Left lung (tissue), 4 donors: ENCODE measurements at regions not wholly inside any gene's neighbourhood (a gene's known extent, or its start where the extent isn't known, plus 50 kb on each side); places are given as distances from the start of the nearest gene placed in this dataset.
"Not testable (repeated sequence)": the region's sequence is repeated elsewhere in the genome, so short reads cannot be mapped to it uniquely, and the experiment has no call there.

Experiments
- ATAC-seq: fragments of 200-7000 bp; cut with Tn5 transposase; one replicate; pipeline ENCODE4 v1.9.1; 2020; ENCODE audit warnings: moderate library complexity
- DNase-seq, 4 donors: peaks; one replicate each; pipeline ENCODE4 v3.0.0-alpha.2; 2013 to 2020
- H3K27ac ChIP-seq, 2 donors: fragments of 200-600 bp; sonication (generic) in 1 of 2; one replicate each; pipeline versions ENCODE4 v1.5.0 to v1.8.0; 2020 to 2021
- H3K27me3 ChIP-seq, 2 donors: fragments of 200-600 bp; sonication (generic) in 1 of 2; one replicate each; pipeline versions ENCODE4 v1.5.0 to v1.8.0; 2020 to 2021
- H3K36me3 ChIP-seq, 2 donors: fragments of 200-600 bp; sonication (generic) in 1 of 2; one replicate each; pipeline versions ENCODE4 v1.5.0 to v1.8.0; 2020 to 2021
- H3K4me1 ChIP-seq, 2 donors: fragments of 200-600 bp; one replicate each; pipeline ENCODE4 v1.8.0; 2021
- H3K4me3 ChIP-seq, 2 donors: fragments of 200-600 bp; sonication (generic) in 1 of 2; one replicate each; pipeline versions ENCODE4 v1.5.0 to v1.8.0; 2020 to 2021; ENCODE audit warnings: mild to moderate bottlenecking in 1 of 2
- H3K9me3 ChIP-seq, 2 donors: fragments of 200-600 bp; sonication (generic) in 1 of 2; one replicate each; pipeline versions ENCODE4 v1.5.0 to v1.8.0; 2020 to 2021
- CTCF ChIP-seq, 2 donors: fragments of 200-600 bp; sonication (generic) in 1 of 2; IDR thresholded peaks; one replicate each; pipeline versions ENCODE4 v1.5.0 to v1.8.0; 2021; ENCODE audit warnings: antibody characterized with exemption in 2 of 2
- intact Hi-C, 2 donors: fragments of 100-400 bp; cut with DNase I; formaldehyde crosslinking; loops; one replicate each; pipeline versions ENCODE4 v1.11.2 to v1.14.2; 2022
- donor health status: DM: no; HTN: yes; CAD: no.
- donor health status: DM: no; HTN: no; CAD: no.

GRCh38 chr2:122034344-122034743, 278.9 kb downstream of the TSN start:
- peaks cover 0 to 4% of the 10 kb centered on the region in 2 donors for H3K9me3 ChIP-seq
- DNase-seq, result no peak
- peaks cover 0 to 8% of the 10 kb centered on the region in 2 donors for H3K4me1 ChIP-seq
- H3K27me3 ChIP-seq, result peaks cover 0 to 5% of the 10 kb centered on the region in 2 donors
- no peaks in the 10 kb centered on the region for H3K36me3 ChIP-seq
- no peak overlapping the region for H3K27ac ChIP-seq
- intact Hi-C loops, result no loop called here
- ATAC-seq, result no peak
- H3K4me3 ChIP-seq, result no peak overlapping the region
- TF ChIP-seq CTCF (IDR thresholded peaks at IDR 0.05), result no peak

- intact Hi-C loops, result no loop called here
- ATAC-seq, result no peak
- Histone ChIP-seq H3K27me3 (peaks cover 0 to 5% of the 10 kb centered on the region in 2 donors), H3K27ac (no peak overlapping the region), H3K4me3 (no peak overlapping the region), H3K4me1 (peaks cover 0 to 4% of the 10 kb centered on the region in 2 donors), H3K36me3 (no peaks in the 10 kb centered on the region), H3K9me3 (peaks cover 0 to 6% of the 10 kb centered on the region in 2 donors)
- TF ChIP-seq CTCF (IDR thresholded peaks at IDR 0.05), result no peak
- no peak for DNase-seq
Observed at GRCh38 chr2:122034777-122035176, 279.3 kb downstream of the TSN start.

- DNase-seq, H3K27ac ChIP-seq, H3K9me3 ChIP-seq, H3K4me3 ChIP-seq, H3K36me3 ChIP-seq, H3K27me3 ChIP-seq, ATAC-seq, H3K4me1 ChIP-seq, intact Hi-C loops: not testable (repeated sequence)
Observed at GRCh38 chr2:122038816-122039215, 283.4 kb downstream of the TSN start.

- DNase-seq (no peak), ATAC-seq (no peak)
- Histone ChIP-seq H3K4me1 (no peaks in the 10 kb centered on the region), H3K36me3 (no peaks in the 10 kb centered on the region), H3K4me3 (no peak overlapping the region), H3K9me3 (peaks cover 0 to 9% of the 10 kb centered on the region in 2 donors), H3K27ac (no peak overlapping the region), H3K27me3 (no peaks in the 10 kb centered on the region)
- intact Hi-C loops, result no loop called here
- TF ChIP-seq CTCF (IDR thresholded peaks at IDR 0.05), result no peak
Observed at GRCh38 chr2:122041455-122041854, 286.0 kb downstream of the TSN start.

- H3K4me1 ChIP-seq, H3K27ac ChIP-seq, ATAC-seq, H3K27me3 ChIP-seq, DNase-seq, H3K36me3 ChIP-seq, H3K4me3 ChIP-seq, H3K9me3 ChIP-seq, intact Hi-C loops: not testable (repeated sequence)
Observed at GRCh38 chr2:122051659-122052058, 296.2 kb downstream of the TSN start.

- no peaks in the 10 kb centered on the region for H3K9me3 ChIP-seq
Observed at GRCh38 chr2:122055521-122055931, 300.1 kb downstream of the TSN start.

More at GRCh38 chr2:122055521-122055931, 300.1 kb downstream of the TSN start:
- intact Hi-C loops, result no loop called here
- Histone ChIP-seq H3K4me3 (no peak overlapping the region), H3K27me3 (no peaks in the 10 kb centered on the region), H3K36me3 (no peaks in the 10 kb centered on the region), H3K4me1 (no peaks in the 10 kb centered on the region), H3K27ac (no peak overlapping the region)
- no peak for ATAC-seq
- no peak for TF ChIP-seq CTCF (IDR thresholded peaks at IDR 0.05)
- DNase-seq, result peak in 2 of 4 donors; percentile 55 to 73
